NCI-H2107 (cell line): ENCODE measurements at regions not wholly inside any gene's neighbourhood (a gene's known extent, or its start where the extent isn't known, plus 50 kb on each side); places are given as distances from the start of the nearest gene placed in this dataset.
A peak's percentile ranks its signal among the peaks of the same experiment; 100 is the strongest.

Experiments
- DNase-seq: peaks from one replicate; lab custom pipeline; 2025; lab: John Stamatoyannopoulos, UW

GRCh38 chr5:103375863-103376591, 117.5 kb downstream of the MACIR start:
- DNase-seq = no peak

GRCh38 chr5:103375350-103375749, 116.8 kb downstream of the MACIR start:
- peak; percentile 15 for DNase-seq

DNA sequence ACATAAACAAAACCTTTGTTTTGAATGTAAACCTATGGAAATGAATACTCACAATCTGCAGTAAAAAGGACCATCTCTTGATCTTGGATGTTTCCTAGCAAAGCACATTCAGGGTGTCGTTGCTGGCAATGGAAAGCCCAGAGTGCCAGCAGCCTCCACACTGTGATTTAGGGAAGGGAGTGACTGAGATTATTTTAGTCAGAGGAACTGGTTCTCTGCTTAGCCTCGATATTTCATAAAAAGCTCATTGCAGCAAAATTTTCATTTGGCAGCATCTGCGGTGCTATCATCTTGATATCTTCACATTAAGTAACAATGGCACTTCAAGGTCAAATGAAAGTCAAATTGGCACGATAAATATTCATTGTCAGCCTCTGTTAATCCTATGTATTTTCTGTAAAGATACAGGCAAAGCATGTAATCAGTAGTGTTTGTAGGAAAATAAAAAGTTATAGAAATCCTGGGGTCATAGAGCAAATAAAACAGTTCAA, 116.0 kb downstream of the MACIR start:
- DNase-seq = no peak

DNA sequence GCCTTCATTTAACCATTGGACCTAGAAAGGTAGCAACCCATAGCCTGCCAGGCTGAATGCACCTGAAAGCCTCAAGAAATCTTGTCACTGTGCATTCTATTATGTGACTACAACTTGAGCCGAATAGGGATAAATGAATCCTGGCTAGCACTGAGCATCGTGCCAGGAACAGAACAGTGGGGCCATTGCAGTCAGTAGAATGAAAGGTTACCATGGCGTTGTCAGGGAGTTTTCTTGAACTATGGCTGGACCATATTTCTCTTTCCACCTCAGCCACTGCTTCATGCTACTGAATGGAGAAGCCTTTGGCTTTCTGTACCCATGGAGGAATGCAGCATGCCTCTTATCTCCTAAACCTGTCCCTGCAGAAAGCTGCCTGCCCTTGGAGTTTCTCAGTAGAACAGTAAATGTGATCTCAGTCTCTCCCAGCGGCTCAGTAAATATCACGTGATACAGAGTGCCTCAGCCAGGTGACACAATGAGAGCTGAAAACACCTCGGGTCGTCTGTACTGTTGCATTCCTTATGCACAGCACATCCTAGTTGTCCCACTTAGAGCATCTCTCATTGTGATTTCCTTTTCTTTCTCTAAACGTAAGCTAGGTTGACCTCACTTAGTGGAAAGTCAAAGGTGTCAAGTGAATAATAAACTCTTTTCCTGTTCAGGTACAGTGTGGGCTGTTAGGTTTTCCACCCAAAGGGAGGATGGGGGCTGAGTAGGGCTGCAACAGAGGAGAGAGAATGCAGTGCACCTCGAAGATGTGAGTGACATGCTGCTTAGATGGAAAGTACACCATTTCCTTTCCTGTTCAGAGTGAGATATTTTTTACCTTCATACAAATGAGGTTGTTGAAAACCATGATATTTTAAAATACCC, 115.3 kb downstream of the MACIR start:
- no peak for DNase-seq

GRCh38 chr5:103371046-103371607, 112.6 kb downstream of the MACIR start:
- no peak for DNase-seq

GRCh38 chr5:103369125-103370120, 110.9 kb downstream of the MACIR start:
- no peak for DNase-seq

DNA sequence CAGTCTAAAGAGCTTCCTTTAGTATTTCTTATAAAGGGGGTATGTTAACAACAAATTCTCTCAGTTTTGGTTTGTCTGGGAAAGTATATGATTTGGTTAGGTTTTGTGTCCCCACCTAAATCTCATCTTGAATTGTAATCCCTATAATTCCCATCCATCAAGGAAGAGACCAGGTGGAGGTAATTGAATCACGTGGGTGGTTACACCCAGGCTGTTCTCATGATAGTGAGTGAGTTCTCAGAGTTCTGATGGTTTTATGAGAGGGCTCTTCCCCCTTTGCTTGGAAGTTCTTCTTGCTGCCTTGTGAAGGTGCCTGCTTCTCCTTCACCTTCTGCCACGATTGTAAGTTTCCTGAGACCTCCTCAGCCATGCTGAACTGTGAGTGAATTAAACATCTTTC, 109.1 kb downstream of the MACIR start:
- no peak for DNase-seq

DNA sequence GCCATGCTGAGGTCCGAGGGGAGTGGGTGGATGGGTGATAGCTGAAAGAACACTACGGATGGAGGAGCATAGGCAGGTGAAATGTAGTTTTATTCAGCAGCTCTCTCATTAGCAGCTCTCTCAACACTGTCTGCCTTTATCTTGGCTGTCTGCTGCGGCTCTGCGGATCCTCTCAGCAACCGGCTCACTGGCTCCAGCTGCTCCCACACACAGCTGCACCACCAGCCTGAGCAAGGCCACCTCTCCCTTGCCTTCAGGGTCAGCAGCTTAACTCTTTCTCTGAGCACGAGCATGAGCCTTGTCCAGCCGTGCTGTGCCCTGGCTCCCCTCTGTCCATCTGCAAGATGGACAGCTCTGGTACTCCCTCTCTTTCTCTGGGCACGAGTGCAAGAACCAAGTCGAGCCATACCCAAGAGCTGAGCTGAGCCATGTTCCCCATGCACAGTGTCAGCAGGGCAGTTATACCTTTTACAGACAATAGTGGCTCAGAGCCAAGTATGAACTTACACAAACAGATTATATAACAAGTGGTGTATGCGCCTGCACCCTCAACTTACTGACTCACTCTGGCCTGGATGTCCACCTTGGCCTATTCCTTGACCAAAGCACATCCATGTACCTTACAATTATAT, 108.5 kb downstream of the MACIR start:
- DNase-seq = no peak

DNA sequence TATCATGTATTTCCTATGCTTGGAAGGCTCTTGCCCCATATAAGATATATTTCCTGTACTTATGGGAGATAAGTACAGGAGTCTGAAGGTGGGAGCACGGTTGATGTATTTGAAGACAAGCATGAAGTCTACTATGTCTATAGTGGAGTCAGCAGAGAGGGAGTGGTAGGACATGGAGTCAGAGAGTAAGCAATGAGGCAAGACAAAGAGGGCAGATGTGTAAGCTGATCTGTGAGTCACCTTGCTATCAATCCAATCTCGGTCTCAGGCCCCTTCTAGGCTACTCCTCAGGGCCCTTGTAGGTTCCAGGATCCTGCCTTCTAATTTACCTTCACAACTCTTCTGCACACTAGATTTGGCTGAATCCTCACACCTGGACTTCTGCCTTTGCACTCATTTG, 105.5 kb downstream of the MACIR start:
- no peak for DNase-seq

GRCh38 chr5:103362211-103362610, 103.6 kb downstream of the MACIR start:
- DNase-seq = no peak

GRCh38 chr5:103360475-103360874, 101.9 kb downstream of the MACIR start:
- no peak for DNase-seq

- no peak for DNase-seq
Measured at GRCh38 chr5:103358305-103358995, 99.9 kb downstream of the MACIR start.

DNA sequence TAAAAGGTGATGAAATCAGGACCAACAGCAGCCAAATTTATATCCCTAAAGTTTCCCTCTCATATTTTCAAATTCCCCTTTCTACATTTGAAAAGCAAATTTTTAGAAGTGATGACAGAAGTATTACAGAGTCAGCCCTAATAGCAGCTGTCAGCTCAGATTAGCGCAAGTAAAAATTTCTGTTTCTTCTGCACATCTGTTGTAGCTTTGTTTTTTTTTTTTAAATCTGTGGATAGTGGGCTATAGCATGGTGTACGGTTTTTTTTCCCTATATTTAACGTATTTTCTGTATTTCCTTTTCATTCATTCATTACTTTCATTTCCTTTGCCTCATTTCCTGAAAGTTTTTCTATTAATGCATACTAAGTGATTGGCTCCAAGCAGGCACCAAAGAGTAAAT, 99.1 kb downstream of the MACIR start:
- no peak for DNase-seq

DNA sequence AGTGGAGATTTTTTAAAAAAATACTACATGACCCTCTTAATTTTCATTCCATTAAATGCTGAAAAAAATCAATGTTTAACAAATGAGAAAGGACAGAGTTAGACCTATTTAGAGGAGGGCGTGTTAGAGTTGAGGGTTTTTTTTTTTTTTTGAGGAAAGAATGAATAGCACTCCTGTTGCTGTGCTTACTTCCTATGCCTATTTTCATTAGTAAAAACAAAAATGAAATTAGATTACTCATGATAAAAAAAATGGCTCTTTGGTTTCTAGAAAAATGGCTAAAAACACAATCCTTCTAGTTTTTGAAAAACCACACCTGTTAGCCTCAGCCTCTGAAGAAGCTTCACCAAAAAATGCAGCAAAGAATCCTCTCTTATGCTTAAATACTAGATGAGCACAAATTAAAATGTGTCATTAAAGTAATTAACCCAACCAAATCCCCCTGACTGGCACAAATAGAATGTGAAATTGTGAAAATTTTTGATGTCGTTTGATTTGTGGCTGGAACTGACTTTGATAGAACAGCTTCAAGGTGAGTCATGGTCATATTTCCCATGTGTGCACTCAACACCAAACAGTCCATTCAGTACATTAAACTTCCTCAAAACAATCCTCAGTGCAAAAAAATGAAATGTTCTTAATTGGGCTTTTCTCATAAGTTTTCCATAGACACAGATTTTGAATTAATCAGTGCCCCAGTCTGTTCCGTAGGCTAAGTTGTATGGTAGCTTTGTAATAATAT, 98.0 kb downstream of the MACIR start:
- DNase-seq = no peak

- DNase-seq = no peak
Measured at GRCh38 chr5:103355579-103355978, 97.0 kb downstream of the MACIR start.

DNA sequence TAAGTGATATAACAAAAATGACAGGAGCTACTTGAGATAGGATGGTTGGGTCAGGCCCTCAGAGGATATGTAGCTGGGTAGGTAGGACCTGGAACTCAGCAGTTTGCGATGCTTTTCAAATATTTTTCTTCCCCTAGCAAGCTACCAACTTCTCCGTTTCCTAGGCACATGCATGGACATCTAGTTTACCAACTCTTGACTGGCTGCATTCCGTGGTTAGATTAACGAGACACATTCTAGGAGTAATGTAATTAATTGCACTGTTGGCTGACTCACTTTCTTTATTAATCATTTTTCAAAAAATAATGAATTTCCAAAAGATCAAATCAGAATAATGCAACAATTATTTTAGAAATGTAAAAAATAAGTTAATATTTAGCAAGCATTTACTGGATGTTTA, 95.9 kb downstream of the MACIR start:
- DNase-seq = no peak

- no peak for DNase-seq
Measured at GRCh38 chr5:103353581-103353980, 95.0 kb downstream of the MACIR start.

- DNase-seq = no peak
Measured at GRCh38 chr5:103347716-103348423, 89.3 kb downstream of the MACIR start.

DNA sequence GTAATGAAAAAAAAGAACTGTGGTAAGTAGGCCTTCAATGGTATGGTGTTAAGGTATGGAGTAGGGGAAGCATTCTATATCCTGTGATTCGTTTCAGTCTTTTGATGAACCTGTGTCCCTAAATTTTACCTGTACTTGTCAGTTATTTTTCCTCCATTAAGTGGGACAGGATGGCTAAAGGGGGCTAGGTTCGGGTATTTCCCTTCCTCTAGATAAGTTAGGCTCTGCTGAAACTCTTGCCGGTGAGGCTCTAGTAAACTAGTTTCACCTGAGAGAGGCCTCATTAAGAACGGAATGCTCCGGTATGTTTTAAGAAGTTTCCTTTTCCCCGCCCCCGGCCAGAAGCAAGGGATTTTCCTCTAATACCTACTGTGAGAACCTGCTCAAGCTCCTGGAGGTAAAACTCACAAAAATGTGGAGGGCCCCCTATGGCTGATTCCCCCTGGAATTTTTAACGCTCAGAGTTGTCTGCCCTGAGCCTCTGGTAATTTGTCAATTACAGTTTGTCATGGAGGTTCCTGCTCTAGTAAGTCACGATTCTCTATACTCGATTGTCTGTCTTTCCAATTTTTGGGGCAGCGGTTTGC, 87.7 kb downstream of the MACIR start:
- no peak for DNase-seq
